SW 1271 (cell line): ENCODE measurements at regions not wholly inside any gene's neighbourhood (a gene's known extent, or its start where the extent isn't known, plus 50 kb on each side); places are given as distances from the start of the nearest gene placed in this dataset.
"Not testable (repeated sequence)": the region's sequence is repeated elsewhere in the genome, so short reads cannot be mapped to it uniquely, and the experiment has no call there.

Experiments
- DNase-seq, 2 experiments: peaks; one replicate each; lab custom pipeline; 2025; lab: John Stamatoyannopoulos, UW

GRCh38 chr2:188645986-188646385, 328.2 kb upstream of the COL3A1 start:
- DNase-seq = no peak

- no peak for DNase-seq
Measured at GRCh38 chr2:188647430-188648070, 326.6 kb upstream of the COL3A1 start.

DNA sequence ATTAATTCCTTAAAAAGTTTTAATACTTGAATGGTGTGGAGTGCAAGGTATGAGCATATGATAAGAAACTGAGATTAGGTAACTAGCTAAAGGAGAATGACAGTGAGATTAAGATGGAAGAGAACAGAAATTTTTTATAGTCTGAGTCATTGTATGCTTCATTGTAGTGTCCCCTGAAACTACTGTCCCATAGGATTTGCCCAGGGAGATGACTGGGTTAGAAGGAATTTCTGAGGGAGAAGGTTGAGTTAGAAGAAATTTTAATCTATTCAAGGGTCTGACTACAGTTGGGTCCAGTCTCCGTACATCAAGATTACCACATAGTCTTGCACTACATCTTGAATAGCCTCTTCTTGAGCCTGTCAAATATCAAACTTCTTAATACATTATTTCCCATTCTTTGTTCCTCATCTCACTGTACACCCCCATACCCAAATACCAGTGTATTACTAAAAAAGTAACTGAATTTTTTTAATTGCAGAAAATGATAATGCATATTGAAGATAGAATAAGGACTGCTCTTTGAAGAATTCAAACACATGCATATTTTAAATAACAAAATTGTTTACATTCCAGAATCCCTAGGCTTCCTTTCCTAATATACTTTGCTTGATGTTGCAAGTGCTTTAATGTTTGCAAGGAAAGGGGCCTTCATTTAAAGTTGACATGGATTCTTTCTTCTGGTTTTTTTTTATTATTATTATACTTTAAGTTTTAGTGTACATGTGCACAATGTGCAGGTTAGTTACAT, 314.3 kb upstream of the COL3A1 start:
- peak in 1 of 2 experiments; percentile 70 for DNase-seq

- DNase-seq = no peak
Measured at GRCh38 chr2:188663301-188663700, 310.9 kb upstream of the COL3A1 start.

DNA sequence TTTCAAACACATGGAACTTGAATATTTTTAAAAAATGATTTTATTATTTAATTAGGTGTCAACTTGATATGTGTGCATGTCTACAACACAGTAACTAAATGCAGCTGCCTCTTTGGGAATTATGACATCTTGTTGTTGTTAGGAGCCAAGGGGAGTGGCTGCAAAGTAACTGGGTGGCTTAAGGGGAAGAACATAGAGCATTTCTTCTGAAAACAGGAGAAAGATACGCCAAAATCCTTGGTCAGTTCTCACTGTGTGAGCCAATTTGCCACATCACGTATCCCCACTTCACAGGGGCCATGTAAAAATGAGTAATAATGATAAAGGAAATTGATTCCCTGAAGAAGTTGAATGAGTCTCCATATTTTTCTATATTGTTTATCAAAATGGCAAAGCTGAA, 309.8 kb upstream of the COL3A1 start:
- DNase-seq = no peak

GRCh38 chr2:188664951-188665595, 309.1 kb upstream of the COL3A1 start:
- DNase-seq = no peak

GRCh38 chr2:188665727-188666304, 308.4 kb upstream of the COL3A1 start:
- DNase-seq = no peak

- DNase-seq = no peak
Measured at GRCh38 chr2:188666503-188666902, 307.7 kb upstream of the COL3A1 start.

GRCh38 chr2:188668017-188668680, 306.0 kb upstream of the COL3A1 start:
- no peak for DNase-seq

GRCh38 chr2:188675391-188676009, 298.7 kb upstream of the COL3A1 start:
- DNase-seq = no peak

GRCh38 chr2:188676010-188676400, 298.2 kb upstream of the COL3A1 start:
- DNase-seq = no peak

GRCh38 chr2:188677142-188677541, 297.0 kb upstream of the COL3A1 start:
- DNase-seq = no peak

DNA sequence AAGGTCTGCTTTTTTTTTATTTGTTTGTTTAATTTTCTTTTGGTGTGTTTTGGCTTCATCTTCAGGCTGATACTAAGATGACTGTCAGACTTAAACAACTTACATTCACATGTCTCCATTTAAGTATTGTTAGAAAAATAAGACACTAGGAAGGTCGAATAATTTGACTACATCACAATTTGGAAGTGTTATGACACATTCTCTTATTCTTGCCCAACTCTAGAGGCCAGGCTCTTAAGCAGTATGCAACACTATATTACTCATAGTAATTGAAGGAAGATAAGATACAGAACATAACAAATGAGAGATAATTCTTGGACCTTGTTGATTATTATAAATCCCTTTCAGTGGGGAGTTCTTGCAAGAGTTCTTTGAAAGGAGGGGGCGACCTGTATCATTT, 295.3 kb upstream of the COL3A1 start:
- DNase-seq = no peak

GRCh38 chr2:188682838-188683237, 291.3 kb upstream of the COL3A1 start:
- DNase-seq = no peak

- no peak for DNase-seq
Measured at GRCh38 chr2:188684795-188685194, 289.4 kb upstream of the COL3A1 start.

GRCh38 chr2:188693111-188693510, 281.1 kb upstream of the COL3A1 start:
- DNase-seq = no peak

DNA sequence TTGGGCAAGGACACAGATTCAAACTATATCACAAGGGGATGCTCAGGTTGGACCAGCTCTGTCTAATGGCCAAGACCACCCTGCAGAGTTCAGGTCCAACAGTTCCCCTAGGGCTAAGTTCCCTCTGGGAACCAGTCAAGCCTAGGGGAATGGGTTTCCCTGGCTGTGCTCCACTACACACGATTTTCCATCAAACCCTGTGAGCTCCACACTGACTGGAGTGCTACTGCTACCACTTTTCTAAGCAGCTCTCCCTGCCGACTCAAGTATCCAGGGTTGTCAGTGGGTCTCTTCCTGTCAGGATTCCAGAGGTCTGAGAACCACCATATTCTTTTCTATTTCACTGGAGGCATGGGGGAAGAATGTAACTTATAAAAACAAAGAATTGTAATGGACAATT, 280.4 kb upstream of the COL3A1 start:
- no peak for DNase-seq

- no peak for DNase-seq
Measured at GRCh38 chr2:188695953-188696352, 278.2 kb upstream of the COL3A1 start.

DNA sequence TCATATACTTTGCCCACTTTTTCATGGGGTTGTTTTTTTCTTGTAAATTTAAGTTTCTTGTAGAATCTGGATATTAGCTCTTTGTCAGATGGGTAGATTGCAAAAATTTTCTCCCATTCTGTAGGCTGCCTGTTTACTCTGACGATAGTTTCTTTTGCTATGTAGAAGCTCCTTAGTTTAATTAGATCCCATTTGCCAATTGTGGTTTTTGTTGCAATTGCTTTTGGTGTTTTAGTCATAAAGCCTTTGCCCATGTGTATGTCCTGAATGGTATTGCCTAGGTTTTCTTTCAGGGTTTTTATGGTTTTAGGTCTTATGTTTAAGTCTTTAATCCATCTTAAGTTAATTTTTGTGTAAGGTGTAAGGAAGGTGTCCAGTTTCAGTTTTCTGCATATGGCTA, 276.0 kb upstream of the COL3A1 start:
- DNase-seq = not testable (repeated sequence)

GRCh38 chr2:188701836-188702235, 272.3 kb upstream of the COL3A1 start:
- DNase-seq = no peak

DNA sequence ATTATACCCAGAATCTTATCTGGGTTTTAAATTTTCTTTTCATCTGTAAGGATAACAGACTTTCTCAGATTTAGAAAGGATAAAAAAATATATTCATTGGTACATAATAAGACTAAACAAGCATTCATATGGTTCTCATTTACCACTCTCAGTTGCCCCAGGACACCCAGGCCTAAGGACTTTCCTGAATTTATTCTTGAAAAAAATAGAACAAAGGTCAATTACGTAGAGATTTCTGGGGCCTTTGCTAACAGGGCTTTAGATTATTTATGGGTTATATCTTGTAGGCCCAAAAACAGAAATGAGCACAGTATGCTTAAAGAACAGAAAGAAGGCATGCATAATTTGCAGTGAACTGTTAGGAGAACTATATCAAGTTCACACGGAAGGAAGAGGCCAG, 269.0 kb upstream of the COL3A1 start:
- DNase-seq = no peak

DNA sequence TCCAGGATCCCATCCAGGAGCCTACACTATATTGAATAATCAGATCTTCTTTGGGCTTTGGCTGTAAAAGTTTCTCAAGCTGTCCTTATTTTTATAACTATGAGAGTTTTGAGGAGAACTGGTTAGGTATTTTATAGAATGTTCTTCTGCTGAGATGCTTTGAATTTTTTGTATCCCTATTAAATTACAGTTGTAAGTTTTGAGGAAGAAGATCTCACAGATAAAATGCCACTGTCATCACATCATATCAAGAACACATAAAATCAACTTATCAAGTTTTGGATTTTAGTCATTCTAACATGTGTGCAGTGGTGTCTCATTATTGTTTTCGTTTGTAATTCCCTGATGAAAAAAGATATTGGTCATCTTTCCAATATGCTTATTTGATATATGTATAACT, 260.2 kb upstream of the COL3A1 start:
- DNase-seq = no peak
